ENCODE measurements at regions not wholly inside any gene's neighbourhood (a gene's known extent, or its start where the extent isn't known, plus 50 kb on each side); places are given as distances from the start of the nearest gene placed in this dataset.
"Not testable (repeated sequence)": the region's sequence is repeated elsewhere in the genome, so short reads cannot be mapped to it uniquely, and the experiment has no call there.

DNA sequence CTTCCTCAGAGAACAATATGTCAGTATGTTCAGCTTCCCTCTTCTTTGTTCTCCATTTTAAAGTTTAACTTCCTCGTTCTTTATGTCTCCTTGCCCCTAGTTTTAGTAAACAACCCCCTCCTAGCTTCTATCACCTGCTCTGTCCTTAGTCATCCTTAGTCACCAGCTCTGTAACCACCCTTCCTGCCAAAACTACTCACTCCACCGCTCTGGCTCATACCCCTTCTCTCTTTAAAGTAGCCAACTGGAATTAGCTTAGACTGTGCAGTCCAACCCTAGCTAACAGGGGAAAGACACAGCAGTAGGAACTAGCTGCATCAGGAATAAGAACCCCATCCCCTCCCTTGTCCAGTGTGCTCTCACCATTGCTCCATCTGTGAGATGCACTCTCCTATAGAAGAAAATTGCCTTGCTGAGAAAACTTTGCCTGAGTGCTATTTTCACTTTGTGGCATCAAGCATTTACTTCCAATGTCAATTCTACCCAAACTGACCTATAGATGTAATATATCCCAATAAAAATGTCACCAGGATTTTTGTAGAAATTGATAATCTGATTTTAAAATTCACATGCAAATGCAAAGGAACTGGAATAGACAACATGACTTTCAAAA is 603.2 kb downstream of the C12orf50 start:
- H3K4me1 ChIP-seq (ENCODE audit: low read depth, poor library complexity, severe bottlenecking), result no peaks in the 10 kb centered on the region
- H3K4me2 ChIP-seq, result no peak overlapping the region
- no peaks in the 10 kb centered on the region for H3K36me3 ChIP-seq (ENCODE audit: insufficient read depth)
- H3K79me2 ChIP-seq (ENCODE audit: insufficient read depth, low read depth), result no peaks in the 10 kb centered on the region
- no peak overlapping the region for H3K27ac ChIP-seq
- no peak overlapping the region for H2AFZ ChIP-seq (ENCODE audit: low read depth)
- H3K4me3 ChIP-seq (IDR thresholded peaks at IDR 0.05; ENCODE audit: insufficient read depth, low read depth, low read length), result no peak overlapping the region
- H4K20me1 ChIP-seq (ENCODE audit: insufficient read depth), result no peaks in the 10 kb centered on the region
- TF ChIP-seq, protein P1, sequence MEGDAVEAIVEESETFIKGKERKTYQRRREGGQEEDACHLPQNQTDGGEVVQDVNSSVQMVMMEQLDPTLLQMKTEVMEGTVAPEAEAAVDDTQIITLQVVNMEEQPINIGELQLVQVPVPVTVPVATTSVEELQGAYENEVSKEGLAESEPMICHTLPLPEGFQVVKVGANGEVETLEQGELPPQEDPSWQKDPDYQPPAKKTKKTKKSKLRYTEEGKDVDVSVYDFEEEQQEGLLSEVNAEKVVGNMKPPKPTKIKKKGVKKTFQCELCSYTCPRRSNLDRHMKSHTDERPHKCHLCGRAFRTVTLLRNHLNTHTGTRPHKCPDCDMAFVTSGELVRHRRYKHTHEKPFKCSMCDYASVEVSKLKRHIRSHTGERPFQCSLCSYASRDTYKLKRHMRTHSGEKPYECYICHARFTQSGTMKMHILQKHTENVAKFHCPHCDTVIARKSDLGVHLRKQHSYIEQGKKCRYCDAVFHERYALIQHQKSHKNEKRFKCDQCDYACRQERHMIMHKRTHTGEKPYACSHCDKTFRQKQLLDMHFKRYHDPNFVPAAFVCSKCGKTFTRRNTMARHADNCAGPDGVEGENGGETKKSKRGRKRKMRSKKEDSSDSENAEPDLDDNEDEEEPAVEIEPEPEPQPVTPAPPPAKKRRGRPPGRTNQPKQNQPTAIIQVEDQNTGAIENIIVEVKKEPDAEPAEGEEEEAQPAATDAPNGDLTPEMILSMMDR (conservative IDR thresholded peaks at IDR 0.05; ENCODE audit: low read depth, low read length), result no peak
- H3K27me3 ChIP-seq (ENCODE audit: insufficient read depth, low read depth), result no peaks in the 10 kb centered on the region
- no peak overlapping the region for H3K9ac ChIP-seq

DNA sequence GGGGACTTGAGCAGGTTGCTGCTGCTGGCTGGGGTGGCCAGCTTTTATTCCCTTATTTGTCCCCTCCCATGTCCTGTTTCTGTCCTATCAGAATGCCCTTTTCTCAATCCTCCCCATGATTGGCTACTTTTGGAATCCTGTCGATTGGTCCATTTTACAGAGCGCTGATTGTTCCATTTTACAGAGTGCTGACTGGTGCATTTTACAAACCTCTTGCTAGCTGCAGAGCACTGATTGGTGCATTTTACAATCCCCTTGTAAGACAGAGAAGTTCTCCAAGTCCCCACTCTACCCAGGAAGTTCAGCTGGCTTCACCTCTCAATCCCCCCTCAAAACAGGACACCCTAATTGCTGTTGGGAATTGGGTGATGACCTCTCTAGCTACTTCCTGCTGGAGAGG is 608.0 kb downstream of the C12orf50 start:
- not testable (repeated sequence) for H3K27me3 ChIP-seq (ENCODE audit: insufficient read depth, low read depth); H3K27ac ChIP-seq; H4K20me1 ChIP-seq (ENCODE audit: insufficient read depth); H3K4me2 ChIP-seq; H3K4me1 ChIP-seq (ENCODE audit: low read depth, poor library complexity, severe bottlenecking); H3K9ac ChIP-seq; H2AFZ ChIP-seq (ENCODE audit: low read depth); H3K4me3 ChIP-seq (IDR thresholded peaks at IDR 0.05; ENCODE audit: insufficient read depth, low read depth, low read length); H3K79me2 ChIP-seq (ENCODE audit: insufficient read depth, low read depth); H3K36me3 ChIP-seq (ENCODE audit: insufficient read depth)

DNA sequence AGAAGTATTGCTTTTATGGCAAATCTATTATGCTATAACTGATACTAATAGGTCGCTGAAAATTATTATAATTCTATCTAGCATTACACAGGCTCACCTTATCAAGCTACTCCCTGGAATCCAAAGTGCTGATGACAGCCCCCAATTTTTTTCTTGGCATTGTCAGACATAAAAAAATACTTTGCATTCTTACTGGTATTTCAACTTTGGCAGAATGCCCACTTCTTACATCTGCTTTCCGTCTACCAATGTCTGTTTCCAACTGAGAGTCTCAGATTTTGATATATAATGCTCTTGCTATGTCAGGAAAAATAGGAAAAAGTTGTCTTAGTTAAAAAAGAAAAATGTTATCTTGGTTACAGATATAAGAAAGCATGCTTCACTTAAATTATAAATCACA is 615.4 kb downstream of the C12orf50 start:
- H3K79me2 ChIP-seq (ENCODE audit: insufficient read depth, low read depth), result no peaks in the 10 kb centered on the region

GRCh38 chr12:87406926-87407325 is 622.3 kb downstream of the C12orf50 start:
- Histone ChIP-seq H3K36me3 (ENCODE audit: insufficient read depth) (no peaks in the 10 kb centered on the region), H3K4me2 (no peak overlapping the region), H3K79me2 (ENCODE audit: insufficient read depth, low read depth) (no peaks in the 10 kb centered on the region), H3K4me1 (ENCODE audit: low read depth, poor library complexity, severe bottlenecking) (no peaks in the 10 kb centered on the region), H3K27ac (no peak overlapping the region), H3K4me3 (IDR thresholded peaks at IDR 0.05; ENCODE audit: insufficient read depth, low read depth, low read length) (no peak overlapping the region), H2AFZ (ENCODE audit: low read depth) (no peak overlapping the region), H3K9ac (no peak overlapping the region), H4K20me1 (ENCODE audit: insufficient read depth) (no peaks in the 10 kb centered on the region), H3K27me3 (ENCODE audit: insufficient read depth, low read depth) (no peaks in the 10 kb centered on the region)
- TF ChIP-seq, protein P1 (conservative IDR thresholded peaks at IDR 0.05; ENCODE audit: low read depth, low read length), result no peak

More for the DNA sequence above, 615.4 kb downstream of the C12orf50 start:
- Histone ChIP-seq H3K27ac (no peak overlapping the region), H2AFZ (ENCODE audit: low read depth) (no peak overlapping the region), H3K4me3 (IDR thresholded peaks at IDR 0.05; ENCODE audit: insufficient read depth, low read depth, low read length) (no peak overlapping the region), H3K4me1 (ENCODE audit: low read depth, poor library complexity, severe bottlenecking) (no peaks in the 10 kb centered on the region), H3K4me2 (no peak overlapping the region), H3K36me3 (ENCODE audit: insufficient read depth) (no peaks in the 10 kb centered on the region), H3K27me3 (ENCODE audit: insufficient read depth, low read depth) (no peaks in the 10 kb centered on the region), H4K20me1 (ENCODE audit: insufficient read depth) (no peaks in the 10 kb centered on the region), H3K9ac (no peak overlapping the region)
- TF ChIP-seq, protein P1 (conservative IDR thresholded peaks at IDR 0.05; ENCODE audit: low read depth, low read length), result no peak

DNA sequence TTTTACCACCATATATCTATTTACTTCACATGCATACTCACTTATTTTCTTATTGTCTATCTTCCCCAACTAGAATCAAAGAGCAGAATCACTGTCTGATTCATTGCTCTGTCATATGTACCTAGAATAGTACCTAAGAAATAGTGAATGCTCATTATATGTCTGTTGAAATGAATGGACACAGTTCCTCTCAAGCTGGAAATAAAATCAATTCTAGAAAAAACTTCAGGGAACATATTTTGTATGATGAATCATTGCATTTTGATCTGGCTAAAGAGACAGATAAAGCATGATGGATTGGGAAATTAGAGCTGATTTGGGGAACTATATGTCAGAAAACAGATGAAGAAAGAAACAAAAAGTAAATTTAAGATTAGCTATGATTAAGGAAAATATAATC is 623.3 kb downstream of the C12orf50 start:
- TF ChIP-seq, protein P1 (conservative IDR thresholded peaks at IDR 0.05; ENCODE audit: low read depth, low read length), result no peak
- no peak overlapping the region for H3K27ac ChIP-seq
- no peak overlapping the region for H3K4me2 ChIP-seq
- no peak overlapping the region for H3K4me3 ChIP-seq (IDR thresholded peaks at IDR 0.05; ENCODE audit: insufficient read depth, low read depth, low read length)
- H3K9ac ChIP-seq, result no peak overlapping the region
- no peak overlapping the region for H2AFZ ChIP-seq (ENCODE audit: low read depth)
- H4K20me1 ChIP-seq (ENCODE audit: insufficient read depth), result no peaks in the 10 kb centered on the region
- no peaks in the 10 kb centered on the region for H3K4me1 ChIP-seq (ENCODE audit: low read depth, poor library complexity, severe bottlenecking)
- H3K27me3 ChIP-seq (ENCODE audit: insufficient read depth, low read depth), result no peaks in the 10 kb centered on the region
- H3K36me3 ChIP-seq (ENCODE audit: insufficient read depth), result no peaks in the 10 kb centered on the region
- no peaks in the 10 kb centered on the region for H3K79me2 ChIP-seq (ENCODE audit: insufficient read depth, low read depth)

DNA sequence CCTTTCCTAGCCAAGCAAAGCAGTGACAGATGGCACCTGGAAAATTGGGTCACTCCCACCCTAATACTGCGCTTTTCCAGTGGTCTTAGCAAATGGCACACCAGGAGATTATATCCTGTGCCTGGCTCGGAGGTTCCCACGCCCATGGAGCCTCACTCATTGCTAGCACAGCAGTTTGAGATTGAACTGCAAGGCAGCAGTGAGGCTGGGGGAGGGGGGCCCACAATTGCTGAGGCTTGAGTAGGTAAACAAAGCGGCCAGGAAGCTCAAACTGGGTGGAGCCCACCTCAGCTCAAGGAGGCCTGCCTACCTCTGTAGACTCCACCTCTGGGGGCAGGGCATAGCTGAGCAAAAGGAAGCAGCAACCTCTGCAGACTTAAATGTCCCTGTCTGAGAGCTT is 635.0 kb downstream of the C12orf50 start:
- not testable (repeated sequence) for H3K27me3 ChIP-seq (ENCODE audit: insufficient read depth, low read depth); H3K27ac ChIP-seq; H3K4me3 ChIP-seq (IDR thresholded peaks at IDR 0.05; ENCODE audit: insufficient read depth, low read depth, low read length)

More for the DNA sequence above, 635.0 kb downstream of the C12orf50 start:
- not testable (repeated sequence) for H3K36me3 ChIP-seq (ENCODE audit: insufficient read depth); H3K9ac ChIP-seq; H3K79me2 ChIP-seq (ENCODE audit: insufficient read depth, low read depth); H3K4me2 ChIP-seq; H3K4me1 ChIP-seq (ENCODE audit: low read depth, poor library complexity, severe bottlenecking); H4K20me1 ChIP-seq (ENCODE audit: insufficient read depth); H2AFZ ChIP-seq (ENCODE audit: low read depth)

Measured in KMS-11 (cell line).